ENCODE measurements at regions not wholly inside any gene's neighbourhood (a gene's known extent, or its start where the extent isn't known, plus 50 kb on each side); places are given as distances from the start of the nearest gene placed in this dataset.

- no peak for DNase-seq (ENCODE audit: low read depth, low spot score)
- no peak for TF ChIP-seq CTCF (IDR thresholded peaks at IDR 0.05; ENCODE audit: insufficient read depth, low read length, missing control alignments)
- POLR2A ChIA-PET: no interaction called here
- H3K4me3 ChIP-seq (ENCODE audit: low read depth, low read length): no peak overlapping the region
- CTCF ChIA-PET: interaction anchor here (1.0 kb wide), 1 partner anchor 11 kb away, joined by 6 read pairs; no protein-coding TSS in a partner anchor
These were observed 52.4 kb downstream of the ATOSA start for GRCh38 chr15:52626671-52627369.

- ChIA-PET POLR2A (no interaction called here), CTCF (no interaction called here)
- no peak for DNase-seq (ENCODE audit: low read depth, low spot score)
- no peak overlapping the region for H3K4me3 ChIP-seq (ENCODE audit: low read depth, low read length)
- no peak for TF ChIP-seq CTCF (IDR thresholded peaks at IDR 0.05; ENCODE audit: insufficient read depth, low read length, missing control alignments)
These were observed 54.9 kb downstream of the ATOSA start for GRCh38 chr15:52624262-52624661.

GRCh38 chr15:52622791-52623190 lies 54.0 kb upstream of the ARPP19 start:
- no peak overlapping the region for H3K4me3 ChIP-seq (ENCODE audit: low read depth, low read length)
- no peak for DNase-seq (ENCODE audit: low read depth, low spot score)
- ChIA-PET CTCF (no interaction called here), POLR2A (no interaction called here)
- no peak for TF ChIP-seq CTCF (IDR thresholded peaks at IDR 0.05; ENCODE audit: insufficient read depth, low read length, missing control alignments)

GRCh38 chr15:52620496-52620895 lies 51.7 kb upstream of the ARPP19 start:
- TF ChIP-seq CTCF (IDR thresholded peaks at IDR 0.05; ENCODE audit: insufficient read depth, low read length, missing control alignments): no peak
- no peak overlapping the region for H3K4me3 ChIP-seq (ENCODE audit: low read depth, low read length)
- POLR2A ChIA-PET: no interaction called here
- no peak for DNase-seq (ENCODE audit: low read depth, low spot score)
- CTCF ChIA-PET: interaction anchor here (1.0 kb wide), 1 partner anchor 9 kb away, joined by 3 read pairs; no protein-coding TSS in a partner anchor
